Lower leg skin (tissue), 3 donors: ENCODE measurements at regions not wholly inside any gene's neighbourhood (a gene's known extent, or its start where the extent isn't known, plus 50 kb on each side); places are given as distances from the start of the nearest gene placed in this dataset.

Source experiments
- CTCF ChIP-seq, 3 donors: fragments of 450-650 bp; IDR thresholded peaks; one replicate each; pipeline ENCODE4 v1.5.1; 2016; ENCODE audit warnings: antibody characterized with exemption in 3 of 3, mild to moderate bottlenecking in 3 of 3, moderate library complexity in 2 of 3
- POLR2A ChIP-seq, 2 donors: fragments of 450-650 bp; IDR thresholded peaks; one replicate each; pipeline ENCODE4 v1.6.1; 2016 to 2017; ENCODE audit warnings: antibody characterized with exemption in 2 of 2, mild to moderate bottlenecking in 1 of 2, moderate library complexity in 1 of 2

GRCh38 chr3:102129760-102130608 is 280.7 kb downstream of the NFKBIZ start:
- TF ChIP-seq CTCF (IDR thresholded peaks at IDR 0.05) (no peak), POLR2A (IDR thresholded peaks at IDR 0.05) (no peak)
